ENCODE measurements at regions not wholly inside any gene's neighbourhood (a gene's known extent, or its start where the extent isn't known, plus 50 kb on each side); places are given as distances from the start of the nearest gene placed in this dataset.

- intact Hi-C loops (cut with DNase I; ENCODE audit: low total_unique reads) = no loop called here
- no peak overlapping the region for H3K4me3 ChIP-seq
- TF ChIP-seq, protein P1, sequence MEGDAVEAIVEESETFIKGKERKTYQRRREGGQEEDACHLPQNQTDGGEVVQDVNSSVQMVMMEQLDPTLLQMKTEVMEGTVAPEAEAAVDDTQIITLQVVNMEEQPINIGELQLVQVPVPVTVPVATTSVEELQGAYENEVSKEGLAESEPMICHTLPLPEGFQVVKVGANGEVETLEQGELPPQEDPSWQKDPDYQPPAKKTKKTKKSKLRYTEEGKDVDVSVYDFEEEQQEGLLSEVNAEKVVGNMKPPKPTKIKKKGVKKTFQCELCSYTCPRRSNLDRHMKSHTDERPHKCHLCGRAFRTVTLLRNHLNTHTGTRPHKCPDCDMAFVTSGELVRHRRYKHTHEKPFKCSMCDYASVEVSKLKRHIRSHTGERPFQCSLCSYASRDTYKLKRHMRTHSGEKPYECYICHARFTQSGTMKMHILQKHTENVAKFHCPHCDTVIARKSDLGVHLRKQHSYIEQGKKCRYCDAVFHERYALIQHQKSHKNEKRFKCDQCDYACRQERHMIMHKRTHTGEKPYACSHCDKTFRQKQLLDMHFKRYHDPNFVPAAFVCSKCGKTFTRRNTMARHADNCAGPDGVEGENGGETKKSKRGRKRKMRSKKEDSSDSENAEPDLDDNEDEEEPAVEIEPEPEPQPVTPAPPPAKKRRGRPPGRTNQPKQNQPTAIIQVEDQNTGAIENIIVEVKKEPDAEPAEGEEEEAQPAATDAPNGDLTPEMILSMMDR (IDR thresholded peaks at IDR 0.05) = no peak
- no peak for TF ChIP-seq POLR2A (IDR thresholded peaks at IDR 0.05)
- no peak for DNase-seq
- H3K27ac ChIP-seq = no peak overlapping the region
- no peaks in the 10 kb centered on the region for H3K9me3 ChIP-seq
- no peaks in the 10 kb centered on the region for H3K36me3 ChIP-seq
- H3K27me3 ChIP-seq = no peaks in the 10 kb centered on the region
- no peaks in the 10 kb centered on the region for H3K4me1 ChIP-seq
Observed at GRCh38 chr2:60333264-60333663, 220.2 kb downstream of the BCL11A start.

DNA sequence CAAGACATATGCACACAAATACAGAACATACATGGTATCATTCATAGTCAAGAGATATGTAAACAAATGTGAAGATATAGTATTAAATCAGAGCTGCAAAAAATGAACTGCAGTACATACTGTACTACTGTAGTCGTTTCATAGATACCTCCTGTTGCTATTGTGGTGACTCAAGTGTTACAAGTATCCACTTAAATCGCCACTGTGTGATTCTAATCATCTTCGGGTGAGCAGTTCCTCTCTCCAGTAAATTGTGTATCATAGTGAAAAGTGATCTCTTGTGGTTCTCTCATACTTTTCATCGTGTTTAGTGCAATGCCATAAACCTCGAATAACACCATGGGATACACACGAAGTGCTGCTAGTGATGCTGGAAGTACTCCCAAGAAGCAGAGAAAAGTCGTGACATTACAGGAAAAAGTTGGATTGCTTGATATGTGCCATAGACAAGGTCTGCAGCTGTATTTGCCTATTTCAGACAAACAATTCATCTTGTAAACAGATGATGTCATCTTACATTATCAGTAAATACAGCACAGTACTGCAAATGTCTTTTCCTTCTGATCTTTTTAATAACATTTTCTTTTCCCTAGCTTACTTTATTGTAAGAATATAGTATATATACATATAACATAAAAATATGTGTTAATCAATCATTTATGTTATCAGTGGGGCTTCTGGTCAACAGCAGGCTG, 222.2 kb downstream of the BCL11A start:
- no peak overlapping the region for H3K4me3 ChIP-seq
- TF ChIP-seq, protein P1 (IDR thresholded peaks at IDR 0.05) = no peak
- no peak for TF ChIP-seq POLR2A (IDR thresholded peaks at IDR 0.05)
- no peaks in the 10 kb centered on the region for H3K36me3 ChIP-seq
- H3K27me3 ChIP-seq = no peaks in the 10 kb centered on the region
- no peak overlapping the region for H3K27ac ChIP-seq
- no peak for DNase-seq
- H3K9me3 ChIP-seq = no peaks in the 10 kb centered on the region
- H3K4me1 ChIP-seq = no peaks in the 10 kb centered on the region
- intact Hi-C loops (cut with DNase I; ENCODE audit: low total_unique reads) = no loop called here

DNA sequence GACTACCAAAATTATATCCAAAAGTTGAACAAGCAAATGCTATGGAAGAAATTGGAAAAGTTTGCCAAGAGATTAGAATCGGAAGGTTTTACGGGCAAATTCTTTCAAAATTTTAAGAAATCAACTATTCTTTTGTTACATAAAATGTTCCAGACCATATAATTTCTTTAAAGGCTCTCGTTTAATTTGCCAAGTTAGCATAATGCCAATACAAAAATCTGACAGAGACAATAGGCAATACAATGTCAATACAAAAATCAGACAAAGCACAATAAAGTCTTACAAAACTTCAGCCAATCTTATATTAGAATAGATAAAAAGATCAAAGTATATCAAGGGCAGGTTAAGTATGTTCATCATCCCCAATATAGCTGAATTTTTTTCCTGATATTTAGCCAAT, 224.2 kb downstream of the BCL11A start:
- Histone ChIP-seq H3K4me3 (no peak overlapping the region), H3K27me3 (no peaks in the 10 kb centered on the region), H3K27ac (no peak overlapping the region), H3K4me1 (no peaks in the 10 kb centered on the region), H3K9me3 (no peaks in the 10 kb centered on the region), H3K36me3 (no peaks in the 10 kb centered on the region)
- no peak for DNase-seq
- intact Hi-C loops (cut with DNase I; ENCODE audit: low total_unique reads) = no loop called here
- TF ChIP-seq POLR2A (IDR thresholded peaks at IDR 0.05) = no peak
- TF ChIP-seq, protein P1 (IDR thresholded peaks at IDR 0.05) = no peak

DNA sequence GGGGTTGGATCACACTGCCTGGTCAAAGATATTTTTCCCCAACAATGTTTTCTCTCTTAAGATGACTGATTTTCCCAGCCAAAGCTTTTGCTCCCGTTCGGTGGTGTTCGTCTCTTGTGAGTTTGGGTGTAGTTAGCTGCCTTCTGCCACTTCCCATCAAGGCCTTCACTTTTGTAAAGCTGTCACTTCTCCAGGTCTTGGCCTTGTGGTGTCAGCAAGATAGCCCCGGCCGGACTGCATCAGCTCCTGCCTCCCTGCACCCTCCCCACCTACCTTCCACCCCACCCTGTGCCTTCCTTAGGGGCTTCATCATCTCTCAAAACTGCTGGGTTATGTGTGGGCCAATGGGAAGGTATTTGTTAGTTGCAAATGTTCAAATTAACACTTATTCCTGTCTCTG, 228.9 kb downstream of the BCL11A start:
- H3K4me1 ChIP-seq = no peaks in the 10 kb centered on the region
- no peak for DNase-seq
- TF ChIP-seq POLR2A (IDR thresholded peaks at IDR 0.05) = no peak

GRCh38 chr2:60321816-60322215, 231.6 kb downstream of the BCL11A start:
- no peak for DNase-seq
- intact Hi-C loops (cut with DNase I; ENCODE audit: low total_unique reads) = no loop called here

More for the DNA sequence above, 228.9 kb downstream of the BCL11A start:
- Histone ChIP-seq H3K9me3 (no peaks in the 10 kb centered on the region), H3K27ac (no peak overlapping the region), H3K27me3 (no peaks in the 10 kb centered on the region), H3K36me3 (no peaks in the 10 kb centered on the region), H3K4me3 (no peak overlapping the region)
- intact Hi-C loops (cut with DNase I; ENCODE audit: low total_unique reads) = no loop called here

More at GRCh38 chr2:60321816-60322215, 231.6 kb downstream of the BCL11A start:
- Histone ChIP-seq H3K4me3 (no peak overlapping the region), H3K36me3 (no peaks in the 10 kb centered on the region), H3K27me3 (no peaks in the 10 kb centered on the region), H3K4me1 (no peaks in the 10 kb centered on the region), H3K9me3 (no peaks in the 10 kb centered on the region), H3K27ac (no peak overlapping the region)
- no peak for TF ChIP-seq POLR2A (IDR thresholded peaks at IDR 0.05)
- TF ChIP-seq, protein P1 (IDR thresholded peaks at IDR 0.05) = no peak
